H7 (cell line): ENCODE measurements at regions not wholly inside any gene's neighbourhood (a gene's known extent, or its start where the extent isn't known, plus 50 kb on each side); places are given as distances from the start of the nearest gene placed in this dataset.
A peak's percentile ranks its signal among the peaks of the same experiment; 100 is the strongest.

Experiments
- DNase-seq: peaks from one replicate; pipeline ENCODE4 v3.0.0; 2012
- H3K27me3 ChIP-seq: 2 replicates; pipeline ENCODE4 v1.6.0; 2011; ENCODE audit warnings: mild to moderate bottlenecking, low read length; ENCODE audit not compliant: control insufficient read depth, insufficient read depth
- H3K36me3 ChIP-seq: replicated peaks from 2 replicates; pipeline ENCODE4 v1.5.1; 2011; ENCODE audit warnings: low read length; ENCODE audit not compliant: control insufficient read depth, insufficient read depth
- H3K4me3 ChIP-seq: 2 replicates; pipeline ENCODE4 v1.5.1; 2011; ENCODE audit warnings: low read depth, mild to moderate bottlenecking, control low read depth, low read length, moderate library complexity; ENCODE audit not compliant: insufficient read depth

DNA sequence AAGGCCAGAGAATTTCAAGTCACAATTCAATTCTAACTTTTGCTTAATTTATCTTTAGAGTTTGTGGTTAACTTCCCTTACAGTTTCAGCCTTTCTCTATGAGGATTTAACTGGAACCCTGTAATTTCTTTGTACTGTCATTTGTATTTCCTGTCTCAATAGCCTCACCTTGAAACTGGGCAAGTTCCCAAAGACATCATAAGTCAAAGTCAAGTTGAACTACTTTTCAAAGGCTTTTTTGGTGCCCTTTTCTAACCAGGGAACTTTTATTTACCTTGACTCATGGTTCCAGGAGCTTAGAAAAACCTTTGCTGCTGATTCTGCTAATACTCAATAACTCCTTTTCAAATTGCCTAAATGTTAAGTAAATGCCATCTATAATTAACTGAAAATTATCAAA lies 200.8 kb upstream of the KRR1 start:
- Histone ChIP-seq H3K27me3 (no peaks in the 10 kb centered on the region), H3K36me3 (no peaks in the 10 kb centered on the region), H3K4me3 (no peak overlapping the region)
- DNase-seq: no peak

DNA sequence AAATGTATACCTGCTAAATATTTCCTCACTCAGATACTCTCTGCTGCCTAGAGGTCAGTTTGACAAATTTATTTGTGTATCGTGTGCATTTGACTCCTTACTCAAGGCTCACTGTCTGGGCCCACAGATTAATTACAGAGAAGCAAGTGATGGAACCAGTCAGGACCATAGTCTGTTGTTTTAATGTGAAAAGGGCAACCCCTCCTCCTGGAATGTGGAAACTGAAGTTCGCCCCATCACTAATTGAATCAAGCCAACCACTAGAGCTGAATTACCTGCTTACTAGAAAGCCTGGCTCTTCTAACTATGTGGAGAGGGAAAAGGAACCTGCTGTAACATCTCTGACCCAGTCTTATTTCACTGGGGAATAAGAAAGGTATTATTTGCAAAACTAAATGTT lies 199.9 kb upstream of the KRR1 start:
- H3K4me3 ChIP-seq: no peak overlapping the region
- peak; percentile 18 for DNase-seq
- H3K27me3 ChIP-seq: no peaks in the 10 kb centered on the region
- H3K36me3 ChIP-seq: no peaks in the 10 kb centered on the region

DNA sequence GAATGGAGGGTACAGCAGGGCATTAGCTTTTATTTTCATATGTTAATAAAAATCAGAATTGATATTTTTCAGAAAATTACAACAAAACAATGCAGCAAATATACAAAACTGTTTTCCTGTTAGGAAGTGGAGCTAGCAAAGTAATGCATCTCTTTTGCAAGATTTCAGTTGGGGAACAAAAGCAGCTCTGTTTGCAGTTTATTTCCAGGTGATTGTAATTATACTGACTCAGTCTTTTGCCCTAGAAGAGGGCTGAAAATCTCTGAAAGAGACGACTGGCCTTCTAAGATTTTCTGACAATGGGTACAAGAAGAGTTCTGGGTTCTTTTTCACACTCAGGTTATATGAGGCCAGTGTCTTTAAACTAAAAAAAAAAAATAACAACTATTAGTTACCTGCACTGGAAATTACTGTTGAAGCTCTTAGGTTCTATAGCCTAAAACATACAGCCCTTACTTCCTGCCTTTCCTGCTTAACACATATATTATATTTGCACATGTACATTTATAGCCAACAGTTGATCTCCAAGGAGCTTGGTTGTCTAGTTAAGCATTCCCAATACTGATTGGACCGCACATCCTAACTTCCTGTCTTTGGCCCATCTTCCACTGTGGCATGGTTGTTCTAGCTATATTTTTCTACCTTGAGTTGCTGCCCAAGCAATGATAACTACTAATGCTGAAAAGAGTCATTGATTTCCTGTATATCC lies 199.1 kb upstream of the KRR1 start:
- no peak for DNase-seq
- H3K27me3 ChIP-seq: no peaks in the 10 kb centered on the region

DNA sequence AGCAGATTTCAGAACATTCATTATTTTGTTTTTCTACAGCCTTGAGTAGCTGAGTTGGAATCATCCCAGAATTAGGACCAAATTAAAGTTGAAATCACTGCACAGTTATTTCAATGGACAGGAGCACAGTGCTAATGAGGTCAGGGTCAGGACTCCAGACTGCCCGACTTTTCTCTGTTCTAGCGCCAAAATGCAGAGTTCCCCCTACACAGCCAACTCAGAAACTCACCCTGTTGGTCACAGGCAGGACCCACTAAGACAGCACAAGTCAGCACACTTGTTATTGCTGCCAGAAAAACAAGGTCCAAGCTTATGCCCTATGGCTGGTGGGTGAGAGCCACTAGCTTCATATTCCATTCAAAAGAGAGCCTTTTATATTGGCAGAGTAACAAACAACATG lies 198.1 kb upstream of the KRR1 start:
- H3K27me3 ChIP-seq: no peaks in the 10 kb centered on the region
- no peak overlapping the region for H3K4me3 ChIP-seq
- no peak for DNase-seq
- no peaks in the 10 kb centered on the region for H3K36me3 ChIP-seq

More for the DNA sequence above, 199.1 kb upstream of the KRR1 start:
- no peaks in the 10 kb centered on the region for H3K36me3 ChIP-seq
- no peak overlapping the region for H3K4me3 ChIP-seq

DNA sequence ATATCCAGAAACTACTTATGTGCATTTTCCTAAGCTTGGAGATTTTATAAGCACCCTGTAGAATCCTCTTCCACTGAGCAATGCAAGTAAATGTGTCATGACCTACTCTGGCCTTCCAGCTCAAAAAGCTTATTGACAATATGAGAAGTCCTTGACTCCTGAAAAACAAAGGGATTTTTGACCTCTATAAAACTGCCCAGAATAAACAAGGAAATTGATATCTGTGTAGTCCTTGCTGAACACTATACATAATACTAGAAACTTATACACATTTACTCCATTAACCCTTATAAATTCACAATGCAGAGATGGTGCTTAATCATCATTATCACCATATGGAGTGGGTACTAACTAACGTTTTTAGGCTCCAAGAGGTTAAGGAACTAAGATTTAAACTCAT lies 197.4 kb upstream of the KRR1 start:
- H3K27me3 ChIP-seq: no peaks in the 10 kb centered on the region
- no peak overlapping the region for H3K4me3 ChIP-seq
- no peaks in the 10 kb centered on the region for H3K36me3 ChIP-seq
- DNase-seq: no peak

DNA sequence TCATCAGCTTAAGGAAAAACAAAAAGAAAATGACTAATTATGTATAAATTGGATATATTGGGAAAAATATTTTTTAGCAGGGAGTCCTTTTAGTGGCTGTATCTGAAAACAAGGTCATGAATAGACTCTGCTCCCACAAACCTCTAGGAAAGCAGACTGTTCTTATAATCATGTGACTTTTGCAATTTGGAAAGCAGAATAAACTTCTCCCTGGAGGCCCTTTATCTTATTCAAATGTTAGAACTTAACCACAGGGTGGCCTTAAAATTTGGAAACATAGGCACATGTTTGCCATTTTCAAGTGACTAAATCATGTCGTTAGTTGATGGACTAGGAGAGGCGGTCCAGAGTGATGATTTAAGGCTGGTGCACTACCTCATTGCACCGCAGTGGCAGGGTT lies 196.6 kb upstream of the KRR1 start:
- Histone ChIP-seq H3K27me3 (no peaks in the 10 kb centered on the region), H3K36me3 (no peaks in the 10 kb centered on the region), H3K4me3 (no peak overlapping the region)
- no peak for DNase-seq

DNA sequence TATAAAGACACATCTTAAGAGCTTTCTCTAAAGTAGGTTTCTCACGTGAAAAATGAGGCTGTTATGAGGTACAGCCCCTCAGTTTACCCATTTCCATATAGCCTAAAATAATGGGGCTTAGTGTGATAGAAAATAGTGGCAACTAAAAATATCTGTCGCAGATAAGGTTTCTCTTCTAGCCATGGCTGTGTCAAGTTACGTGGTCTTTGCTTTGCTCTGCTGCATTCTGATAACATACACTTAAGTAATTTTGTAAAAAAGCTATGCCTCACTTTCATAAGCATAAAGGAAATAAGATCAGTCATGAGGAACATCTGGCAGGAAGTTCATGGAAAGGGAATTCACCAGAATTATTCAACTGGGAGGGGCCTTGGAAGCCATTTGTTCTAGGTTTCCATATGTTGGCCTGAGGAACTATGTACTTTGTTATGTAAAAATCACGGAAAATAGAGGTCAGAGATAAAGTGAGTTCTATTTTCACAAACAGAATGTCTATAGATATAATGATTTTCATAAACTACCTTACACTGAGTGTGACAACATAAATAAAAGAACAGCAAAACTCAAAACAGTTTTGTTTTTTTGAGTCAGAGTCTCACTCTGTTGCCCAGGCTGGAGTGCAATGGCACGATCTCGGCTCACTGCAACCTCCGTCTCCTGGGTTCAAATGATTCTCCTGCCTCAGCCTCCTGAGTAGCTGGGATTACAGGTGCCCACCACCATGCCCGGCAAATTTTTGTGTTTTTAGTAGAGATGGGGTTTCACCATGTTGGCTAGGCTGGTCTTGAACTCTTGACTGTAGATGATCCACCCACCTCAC lies 195.6 kb upstream of the KRR1 start:
- H3K36me3 ChIP-seq: no peaks in the 10 kb centered on the region
- H3K27me3 ChIP-seq: no peaks in the 10 kb centered on the region
- no peak for DNase-seq
- H3K4me3 ChIP-seq: no peak overlapping the region

DNA sequence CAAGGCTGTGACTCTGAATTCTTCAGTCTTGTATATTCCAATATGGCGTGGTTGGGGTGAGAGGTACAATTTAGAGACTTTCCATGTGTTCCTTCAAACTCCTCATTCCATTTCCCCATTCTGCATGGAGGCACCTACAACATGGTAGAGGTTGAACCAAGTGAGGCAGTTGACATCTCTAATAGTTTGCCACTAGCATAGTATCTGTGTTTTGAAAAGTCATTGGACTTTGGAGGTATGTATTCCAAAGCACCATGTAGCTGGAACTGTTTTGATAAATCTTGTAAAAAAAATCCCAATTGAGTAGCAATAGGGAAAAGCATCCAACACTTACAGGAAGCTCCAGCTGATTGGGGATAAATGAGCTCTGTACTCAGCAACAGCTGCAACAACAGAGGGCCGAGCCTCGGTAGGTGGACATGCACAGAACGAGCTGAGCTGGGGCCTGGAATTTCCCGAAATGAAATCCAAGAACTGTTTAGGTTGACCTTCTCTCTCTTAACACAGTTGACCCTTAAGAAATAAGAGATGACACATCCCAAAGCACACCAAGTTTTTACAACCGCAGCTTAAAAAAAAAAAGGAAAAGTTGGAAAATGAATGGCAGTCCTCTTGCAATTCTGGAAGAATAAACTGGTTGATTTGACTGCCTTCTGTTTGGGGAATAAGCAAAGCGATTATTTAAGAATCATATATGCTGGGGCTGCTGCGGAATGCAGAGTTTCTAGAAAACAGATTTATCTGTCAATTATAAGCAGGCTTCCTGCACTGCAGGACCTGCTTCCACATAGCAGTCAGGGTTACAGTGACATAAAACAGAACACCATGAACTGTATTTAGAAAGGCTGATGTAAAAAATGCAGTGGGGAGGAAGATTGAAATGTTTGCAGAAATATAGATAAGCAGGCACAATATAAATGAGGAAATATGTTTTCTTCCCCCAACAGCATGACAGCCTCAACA lies 194.6 kb upstream of the KRR1 start:
- DNase-seq: no peak

DNA sequence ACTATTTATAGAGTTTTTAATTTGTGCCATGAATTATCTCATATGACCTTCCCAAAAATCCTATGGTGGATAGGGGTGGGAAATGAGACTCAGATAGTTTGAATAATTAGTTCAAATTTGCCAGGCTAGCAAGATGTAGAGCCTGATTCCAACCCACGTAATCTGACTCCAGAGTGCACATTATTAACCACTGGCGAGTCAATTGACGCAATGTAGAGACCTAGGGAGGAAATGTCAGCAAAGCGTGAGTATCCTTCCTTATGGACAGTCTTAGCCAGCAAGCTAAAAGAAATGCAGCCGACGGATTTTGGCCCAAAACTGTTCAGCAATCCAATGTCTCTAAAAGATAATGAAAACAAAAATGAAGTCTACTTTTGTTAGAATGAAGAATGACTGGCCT lies 193.3 kb upstream of the KRR1 start:
- Histone ChIP-seq H3K27me3 (no peaks in the 10 kb centered on the region), H3K4me3 (no peak overlapping the region), H3K36me3 (no peaks in the 10 kb centered on the region)
- DNase-seq: no peak

More for the DNA sequence above, 194.6 kb upstream of the KRR1 start:
- H3K4me3 ChIP-seq: no peak overlapping the region
- no peaks in the 10 kb centered on the region for H3K27me3 ChIP-seq
- no peaks in the 10 kb centered on the region for H3K36me3 ChIP-seq

DNA sequence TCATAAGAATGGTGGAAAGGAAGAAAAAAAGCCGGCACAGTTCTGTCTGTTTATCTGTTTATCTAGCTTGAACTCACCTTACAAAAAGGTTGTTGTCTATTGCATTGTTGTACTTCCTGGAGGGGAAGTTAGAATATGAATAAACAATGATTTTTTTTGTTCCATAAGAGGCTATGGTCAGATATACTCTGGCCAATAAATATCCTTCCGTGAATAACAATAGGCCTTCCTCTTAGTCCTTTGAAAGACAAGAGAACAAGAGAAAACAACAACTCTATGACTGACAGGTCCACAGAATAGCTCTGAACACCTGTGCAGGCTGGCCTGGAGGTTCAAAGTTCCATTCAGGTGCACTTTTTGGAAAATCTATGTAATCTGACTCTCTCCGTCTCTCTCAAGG lies 192.8 kb upstream of the KRR1 start:
- no peaks in the 10 kb centered on the region for H3K27me3 ChIP-seq

DNA sequence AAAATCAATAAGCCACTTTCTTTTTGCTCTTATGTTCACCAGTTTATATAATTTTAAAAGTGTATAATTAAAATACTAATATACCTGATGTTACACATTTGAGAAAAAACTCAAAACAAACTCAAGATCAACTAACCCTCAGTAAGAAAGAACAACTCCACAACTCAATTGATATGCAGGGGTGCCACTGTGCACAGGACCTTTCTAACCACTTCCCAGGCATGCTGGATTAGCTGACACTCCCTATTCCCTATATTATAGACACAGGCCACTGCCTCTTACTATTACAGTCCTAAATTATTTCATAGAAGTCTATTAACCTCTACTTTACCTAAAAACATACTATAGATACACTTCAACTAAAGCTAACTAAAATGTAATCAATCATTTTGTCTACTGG lies 191.7 kb upstream of the KRR1 start:
- H3K36me3 ChIP-seq: no peaks in the 10 kb centered on the region
- no peak overlapping the region for H3K4me3 ChIP-seq
- no peak for DNase-seq
- no peaks in the 10 kb centered on the region for H3K27me3 ChIP-seq

More for the DNA sequence above, 192.8 kb upstream of the KRR1 start:
- no peak overlapping the region for H3K4me3 ChIP-seq
- no peak for DNase-seq
- no peaks in the 10 kb centered on the region for H3K36me3 ChIP-seq

DNA sequence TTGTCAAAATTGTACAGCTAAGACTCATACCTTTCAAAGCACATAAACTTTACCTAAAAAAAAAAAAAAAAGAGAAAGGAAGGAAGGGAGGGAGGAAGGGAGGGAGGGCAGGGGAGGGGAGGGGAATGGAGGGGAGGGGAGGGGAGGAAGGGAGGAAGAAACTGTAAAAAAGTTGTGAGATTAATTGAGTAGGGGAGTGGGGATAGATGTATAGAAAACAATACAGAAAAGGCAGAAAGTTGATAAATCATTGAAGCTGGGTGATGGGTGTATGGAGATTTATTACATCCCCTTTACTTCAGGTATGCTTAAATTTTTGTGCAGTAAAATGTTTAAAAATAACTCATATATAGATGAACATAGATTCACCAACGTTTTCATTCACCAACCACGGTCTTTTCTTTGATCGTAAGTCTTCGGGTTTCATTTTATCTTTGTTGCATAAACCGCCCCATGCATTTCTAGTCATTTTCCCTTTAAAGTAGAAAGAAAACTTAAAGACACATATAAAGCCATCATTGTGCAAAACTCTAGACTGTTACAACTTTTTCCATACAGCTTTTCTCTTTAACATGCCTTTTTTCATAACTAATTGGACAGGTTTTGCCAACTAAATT lies 191.2 kb upstream of the KRR1 start:
- Histone ChIP-seq H3K36me3 (no peaks in the 10 kb centered on the region), H3K27me3 (no peaks in the 10 kb centered on the region), H3K4me3 (no peak overlapping the region)
- no peak for DNase-seq

DNA sequence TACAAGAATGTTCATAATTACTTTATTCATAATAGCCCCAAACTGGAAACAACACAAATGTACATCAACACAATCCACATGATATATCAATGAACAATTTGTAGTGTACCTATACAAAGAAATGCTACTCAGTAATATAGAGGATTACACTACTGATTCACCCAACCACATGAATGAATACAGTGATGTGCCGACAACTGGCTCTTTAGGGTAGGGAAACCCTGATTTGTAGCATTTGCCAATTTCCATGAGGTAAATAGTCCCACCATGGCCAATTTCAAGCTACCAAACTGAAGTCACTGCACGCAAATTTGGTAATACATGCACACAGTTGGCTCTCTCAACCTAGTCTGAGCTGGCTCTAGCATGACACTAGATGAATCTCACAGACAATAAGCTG lies 190.4 kb upstream of the KRR1 start:
- Histone ChIP-seq H3K36me3 (no peaks in the 10 kb centered on the region), H3K27me3 (no peaks in the 10 kb centered on the region), H3K4me3 (no peak overlapping the region)
- no peak for DNase-seq

DNA sequence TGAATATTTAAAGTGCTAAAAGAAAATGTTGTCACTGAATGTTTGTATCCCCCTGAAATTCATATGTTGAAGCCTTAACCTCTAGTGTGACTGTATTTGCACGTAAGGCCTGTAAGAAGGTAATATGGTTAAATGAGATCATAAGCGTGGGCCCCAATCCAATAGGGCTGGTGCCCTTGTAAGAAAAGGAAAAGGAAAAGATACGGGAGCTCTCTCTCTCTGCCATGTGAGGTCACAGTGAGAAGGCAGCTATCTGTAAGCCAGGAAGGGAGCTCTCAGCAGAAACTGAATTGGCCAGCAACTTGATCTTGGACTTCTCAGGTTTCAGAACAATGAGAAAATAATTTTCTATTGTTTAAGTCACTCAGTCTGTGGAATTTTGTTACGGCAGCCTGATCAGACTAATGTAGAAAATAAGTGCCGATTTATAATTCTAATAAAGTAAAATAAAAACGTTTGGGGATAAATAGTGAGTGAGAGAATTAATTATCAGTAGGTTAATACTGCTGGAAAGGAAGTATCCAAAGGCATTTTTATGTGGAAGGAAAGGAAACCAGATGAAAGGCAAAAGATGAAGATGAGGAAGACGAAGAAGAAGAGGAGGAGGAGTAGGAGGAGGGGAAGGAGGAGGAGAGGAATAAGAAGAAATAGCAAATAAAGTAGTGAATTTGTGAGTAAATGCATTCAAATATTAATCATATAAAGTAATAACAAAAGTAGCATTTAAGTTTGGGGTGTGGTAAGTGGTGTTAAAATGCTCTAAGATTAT lies 188.5 kb upstream of the KRR1 start:
- Histone ChIP-seq H3K4me3 (no peak overlapping the region), H3K27me3 (no peaks in the 10 kb centered on the region), H3K36me3 (no peaks in the 10 kb centered on the region)
- no peak for DNase-seq
